SK-N-MC (cell line): ENCODE measurements at regions not wholly inside any gene's neighbourhood (a gene's known extent, or its start where the extent isn't known, plus 50 kb on each side); places are given as distances from the start of the nearest gene placed in this dataset.

Source experiments
- DNase-seq: peaks from one replicate; pipeline ENCODE4 v3.0.0-alpha.2; 2011; ENCODE audit warnings: low read depth, low spot score
- H3K27ac ChIP-seq: fragments of 200-600 bp; sonication (generic); 2 replicates; pipeline ENCODE4 v1.5.1; 2016; ENCODE audit warnings: mixed run types
- H3K36me3 ChIP-seq: fragments of 200-600 bp; sonication (generic); 2 replicates; pipeline ENCODE4 v1.6.1; 2017; ENCODE audit warnings: antibody characterized with exemption, low read length, mixed read lengths; ENCODE audit not compliant: insufficient read depth
- H3K4me3 ChIP-seq: fragments of 200-600 bp; sonication (generic); 2 replicates; pipeline ENCODE4 v1.5.1; 2016
- H3K9ac ChIP-seq: fragments of 200-600 bp; sonication (generic); 2 replicates; pipeline ENCODE4 v1.8.0; 2017; ENCODE audit warnings: mixed run types, mixed read lengths; ENCODE audit not compliant: insufficient read length
- H3K9me3 ChIP-seq: fragments of 200-600 bp; sonication (generic); 2 replicates; pipeline ENCODE4 v1.6.1; 2017; ENCODE audit warnings: low read depth, mild to moderate bottlenecking, antibody characterized with exemption, low read length, moderate library complexity, mixed read lengths
- EZH2 ChIP-seq: fragments of 200-600 bp; sonication (generic); IDR thresholded peaks from one replicate; pipeline ENCODE4 v1.6.1; 2017; ENCODE audit warnings: antibody characterized with exemption
- FOXP2 ChIP-seq: optimal IDR thresholded peaks from 2 replicates; pipeline ENCODE3; 2011; ENCODE audit warnings: mild to moderate bottlenecking, moderate library complexity; ENCODE audit not compliant: insufficient read depth; ENCODE audit errors: extremely low read length, control extremely low read depth
- POLR2AphosphoS5 ChIP-seq: IDR thresholded peaks from 2 replicates; pipeline ENCODE4 v1.6.1; 2012; ENCODE audit warnings: mild to moderate bottlenecking, low read depth, low read length, borderline replicate concordance

GRCh38 chr18:23354625-23355024 is 98.5 kb upstream of the RIOK3 start:
- Histone ChIP-seq H3K4me3 (no peak overlapping the region), H3K9me3 (no peaks in the 10 kb centered on the region), H3K27ac (no peak overlapping the region), H3K9ac (no peak overlapping the region), H3K36me3 (no peaks in the 10 kb centered on the region)
- DNase-seq, result no peak
- TF ChIP-seq FOXP2 (no peak), EZH2 (no peak), POLR2AphosphoS5 (no peak)

GRCh38 chr18:23355206-23355605 is 97.9 kb upstream of the RIOK3 start:
- no peak for DNase-seq
- no peak for TF ChIP-seq EZH2
- TF ChIP-seq POLR2AphosphoS5, result no peak
- no peak for TF ChIP-seq FOXP2
- no peak overlapping the region for H3K9ac ChIP-seq
- no peaks in the 10 kb centered on the region for H3K36me3 ChIP-seq
- no peak overlapping the region for H3K27ac ChIP-seq
- H3K9me3 ChIP-seq, result no peaks in the 10 kb centered on the region
- H3K4me3 ChIP-seq, result no peak overlapping the region

- Histone ChIP-seq H3K9ac (no peak overlapping the region), H3K9me3 (no peaks in the 10 kb centered on the region), H3K27ac (no peak overlapping the region), H3K4me3 (no peak overlapping the region), H3K36me3 (no peaks in the 10 kb centered on the region)
- TF ChIP-seq POLR2AphosphoS5 (no peak), EZH2 (no peak), FOXP2 (no peak)
- DNase-seq, result no peak
Measured at GRCh38 chr18:23356424-23356823, 96.7 kb upstream of the RIOK3 start.

GRCh38 chr18:23356915-23357601 is 96.0 kb upstream of the RIOK3 start:
- Histone ChIP-seq H3K4me3 (no peak overlapping the region), H3K9ac (no peak overlapping the region), H3K9me3 (no peaks in the 10 kb centered on the region), H3K27ac (no peak overlapping the region), H3K36me3 (no peaks in the 10 kb centered on the region)
- no peak for DNase-seq
- no peak for TF ChIP-seq FOXP2
- no peak for TF ChIP-seq POLR2AphosphoS5
- TF ChIP-seq EZH2, result no peak

DNA sequence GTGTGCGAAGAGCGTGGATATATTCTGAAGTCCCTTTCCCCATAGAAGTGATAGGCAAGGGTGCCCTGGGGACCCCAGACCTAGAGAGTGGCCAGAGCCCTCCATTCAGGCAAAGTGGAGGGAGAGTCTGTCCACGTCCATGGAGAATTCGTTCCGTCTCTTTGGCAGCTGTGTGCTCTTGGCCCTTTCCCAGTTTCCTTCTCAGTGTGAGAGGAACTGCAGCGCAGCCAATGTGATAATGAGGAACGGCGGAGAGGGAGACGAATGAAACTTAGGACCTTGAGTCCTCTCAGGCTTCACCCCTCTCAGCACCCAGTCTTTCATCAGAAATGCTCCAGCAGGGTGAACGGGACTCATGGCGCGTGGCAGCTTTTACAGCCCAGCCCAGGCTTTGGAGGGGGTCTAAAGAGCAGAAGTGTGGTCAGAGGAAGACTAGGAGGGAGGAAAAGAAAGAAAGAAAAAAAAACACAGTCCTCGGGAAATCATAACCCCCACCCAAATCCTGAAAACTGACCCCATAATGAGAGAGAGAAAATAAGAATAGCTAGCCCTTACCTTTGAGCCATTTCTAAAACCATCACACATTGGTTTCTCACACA is 95.0 kb upstream of the RIOK3 start:
- Histone ChIP-seq H3K4me3 (no peak overlapping the region), H3K9ac (no peak overlapping the region), H3K9me3 (no peaks in the 10 kb centered on the region), H3K27ac (no peak overlapping the region), H3K36me3 (no peaks in the 10 kb centered on the region)
- no peak for DNase-seq
- TF ChIP-seq POLR2AphosphoS5 (no peak), EZH2 (no peak), FOXP2 (no peak)

DNA sequence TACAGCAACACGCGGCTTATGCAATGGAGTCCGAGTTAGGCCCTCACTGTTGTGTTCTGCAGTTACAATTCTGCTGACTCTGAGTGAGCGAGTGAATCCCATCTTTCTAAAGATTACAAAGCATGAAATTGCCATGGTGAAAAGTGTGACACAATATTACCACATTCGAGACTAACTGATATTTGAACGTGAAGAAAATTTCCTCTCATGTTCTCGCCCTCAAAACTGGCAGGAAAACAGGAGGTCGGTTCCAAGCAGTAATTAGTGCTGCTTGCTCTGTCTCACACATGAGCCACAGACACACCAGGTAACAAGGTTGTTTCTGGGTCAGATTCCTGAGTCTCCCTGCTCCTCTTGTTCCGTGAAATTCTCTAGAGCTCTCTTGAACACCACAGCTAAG is 93.7 kb upstream of the RIOK3 start:
- no peak overlapping the region for H3K9ac ChIP-seq
- no peak overlapping the region for H3K27ac ChIP-seq

GRCh38 chr18:23363865-23364570 is 89.1 kb upstream of the RIOK3 start:
- H3K27ac ChIP-seq, result no peak overlapping the region
- TF ChIP-seq EZH2, result no peak
- TF ChIP-seq FOXP2, result no peak
- TF ChIP-seq POLR2AphosphoS5, result no peak
- H3K9me3 ChIP-seq, result no peaks in the 10 kb centered on the region
- H3K4me3 ChIP-seq, result no peak overlapping the region
- no peak for DNase-seq
- H3K36me3 ChIP-seq, result no peaks in the 10 kb centered on the region
- H3K9ac ChIP-seq, result no peak overlapping the region

More for the DNA sequence above, 93.7 kb upstream of the RIOK3 start:
- Histone ChIP-seq H3K4me3 (no peak overlapping the region), H3K9me3 (no peaks in the 10 kb centered on the region), H3K36me3 (no peaks in the 10 kb centered on the region)
- no peak for DNase-seq
- TF ChIP-seq EZH2 (no peak), POLR2AphosphoS5 (no peak), FOXP2 (no peak)

DNA sequence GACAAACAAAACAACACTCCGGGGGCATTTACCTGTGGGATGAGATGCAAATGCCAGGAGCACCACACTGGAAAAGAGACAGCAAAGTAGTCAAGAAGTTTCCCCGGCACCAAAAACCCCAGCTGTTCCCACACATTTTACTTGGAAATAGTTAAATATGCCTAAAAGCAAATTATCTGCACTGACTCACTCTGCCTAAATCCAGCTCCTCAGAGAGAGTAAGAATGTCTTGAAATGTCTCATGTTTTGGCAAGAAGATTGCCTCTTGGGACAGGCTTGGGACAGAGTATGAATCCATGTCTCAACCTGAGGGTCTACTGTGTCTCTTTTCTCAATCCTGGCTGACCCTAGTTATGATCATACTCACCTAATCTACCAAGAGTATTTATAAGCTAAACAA is 87.5 kb upstream of the RIOK3 start:
- H3K27ac ChIP-seq, result no peak overlapping the region
- no peaks in the 10 kb centered on the region for H3K36me3 ChIP-seq
- no peaks in the 10 kb centered on the region for H3K9me3 ChIP-seq
- H3K4me3 ChIP-seq, result no peak overlapping the region
- DNase-seq, result no peak
- TF ChIP-seq FOXP2 (no peak), POLR2AphosphoS5 (no peak), EZH2 (no peak)
- no peak overlapping the region for H3K9ac ChIP-seq

DNA sequence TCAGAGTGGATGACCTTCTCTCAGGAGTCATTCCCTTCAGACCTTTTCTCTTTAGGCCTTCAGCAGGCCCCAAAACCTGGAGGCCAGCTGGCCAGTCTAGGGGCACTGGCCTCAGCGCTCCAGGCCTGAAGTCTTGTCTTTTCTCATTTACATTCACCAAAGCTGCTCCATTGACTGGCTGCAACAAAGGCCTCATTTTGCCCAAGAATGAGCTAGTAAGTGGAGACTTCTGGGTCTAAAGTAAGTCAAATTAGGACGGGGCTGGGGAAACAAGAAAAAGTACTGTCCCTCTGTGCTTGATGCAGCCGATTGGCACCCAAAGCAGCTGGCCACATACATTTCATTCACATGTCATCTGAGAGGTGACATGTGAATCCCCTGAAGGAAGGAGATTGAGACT is 83.8 kb upstream of the RIOK3 start:
- no peak overlapping the region for H3K27ac ChIP-seq
- H3K36me3 ChIP-seq, result no peaks in the 10 kb centered on the region
- H3K4me3 ChIP-seq, result no peak overlapping the region
- DNase-seq, result no peak
- H3K9ac ChIP-seq, result no peak overlapping the region
- H3K9me3 ChIP-seq, result no peaks in the 10 kb centered on the region
- TF ChIP-seq FOXP2, result no peak
- no peak for TF ChIP-seq POLR2AphosphoS5
- no peak for TF ChIP-seq EZH2
